H9 (cell line): ENCODE measurements at regions not wholly inside any gene's neighbourhood (a gene's known extent, or its start where the extent isn't known, plus 50 kb on each side); places are given as distances from the start of the nearest gene placed in this dataset.

Source experiments
- DNase-seq: peaks from one replicate; pipeline ENCODE4 v3.0.0-alpha.2; 2017
- H2AFZ ChIP-seq: one replicate; pipeline ENCODE4 v1.6.1; 2013; ENCODE audit warnings: mild to moderate bottlenecking, low read length, control low read depth, moderate library complexity
- H2AK5ac ChIP-seq: 2 replicates; pipeline ENCODE4 v1.6.1; 2013; ENCODE audit warnings: low read length, control low read depth, mixed read lengths; ENCODE audit not compliant: insufficient read length
- H2BK120ac ChIP-seq: one replicate; pipeline ENCODE4 v1.6.1; 2013; ENCODE audit warnings: low read depth, mild to moderate bottlenecking, low read length, control low read depth, inconsistent platforms; ENCODE audit not compliant: poor library complexity, severe bottlenecking
- H2BK12ac ChIP-seq: 2 replicates; pipeline ENCODE4 v1.6.1; 2013; ENCODE audit warnings: low read length, control low read depth, mixed read lengths, low read depth; ENCODE audit not compliant: insufficient read length
- H2BK15ac ChIP-seq: 2 replicates; pipeline ENCODE4 v1.6.1; 2013; ENCODE audit warnings: low read depth, low read length, control low read depth
- H2BK20ac ChIP-seq: one replicate; pipeline ENCODE4 v1.6.1; 2013; ENCODE audit warnings: low read depth, mild to moderate bottlenecking, low read length, control low read depth, inconsistent platforms; ENCODE audit not compliant: poor library complexity, severe bottlenecking
- H2BK5ac ChIP-seq: 2 replicates; pipeline ENCODE4 v1.6.1; 2013; ENCODE audit warnings: low read length, control low read depth, mixed read lengths; ENCODE audit not compliant: insufficient read length
- H3K14ac ChIP-seq: 2 replicates; pipeline ENCODE4 v1.6.1; 2013; ENCODE audit warnings: low read length, control low read depth; ENCODE audit not compliant: insufficient read depth
- H3K18ac ChIP-seq: 2 replicates; pipeline ENCODE4 v1.6.1; 2013; ENCODE audit warnings: low read depth, mild to moderate bottlenecking, mixed read lengths, low read length, control low read depth; ENCODE audit not compliant: insufficient read length
- H3K23ac ChIP-seq: 2 replicates; pipeline ENCODE4 v1.6.1; 2013; ENCODE audit warnings: low read length, control low read depth, mixed read lengths, low read depth; ENCODE audit not compliant: insufficient read length
- H3K23me2 ChIP-seq: 2 replicates; pipeline ENCODE4 v1.6.1; 2013; ENCODE audit warnings: low read depth, mild to moderate bottlenecking, mixed read lengths, low read length, control low read depth; ENCODE audit not compliant: insufficient read length, poor library complexity, severe bottlenecking
- H3K27ac ChIP-seq: 2 replicates; pipeline ENCODE4 v1.5.1; 2013; ENCODE audit warnings: low read length, control low read depth, mixed read lengths, low read depth; ENCODE audit not compliant: insufficient read length
- H3K27me3 ChIP-seq: 2 replicates; pipeline ENCODE4 v1.6.1; 2013; ENCODE audit warnings: low read length, control low read depth, inconsistent platforms; ENCODE audit not compliant: insufficient read depth
- H3K4ac ChIP-seq: 2 replicates; pipeline ENCODE4 v1.6.1; 2013; ENCODE audit warnings: low read depth, mild to moderate bottlenecking, control low read depth, inconsistent platforms, low read length, moderate library complexity
- H3K4me1 ChIP-seq: 2 replicates; pipeline ENCODE4 v1.6.1; 2013; ENCODE audit warnings: low read length, control low read depth, inconsistent platforms; ENCODE audit not compliant: insufficient read depth
- H3K4me2 ChIP-seq: 2 replicates; pipeline ENCODE4 v1.6.1; 2013; ENCODE audit warnings: low read length, control low read depth, mixed read lengths; ENCODE audit not compliant: insufficient read length, insufficient read depth
- H3K56ac ChIP-seq: 2 replicates; pipeline ENCODE4 v1.6.1; 2013; ENCODE audit warnings: low read depth, mild to moderate bottlenecking, mixed read lengths, low read length, control low read depth; ENCODE audit not compliant: insufficient read length
- H3K79me1 ChIP-seq: 2 replicates; pipeline ENCODE4 v1.6.1; 2013; ENCODE audit warnings: low read depth, mild to moderate bottlenecking, moderate library complexity, low read length, control low read depth, inconsistent platforms; ENCODE audit not compliant: insufficient read depth, poor library complexity, severe bottlenecking
- H3K79me2 ChIP-seq: 2 replicates; pipeline ENCODE4 v1.6.1; 2013; ENCODE audit warnings: low read length, control low read depth, inconsistent platforms; ENCODE audit not compliant: insufficient read depth
- H3K9ac ChIP-seq: 2 replicates; pipeline ENCODE4 v1.6.1; 2013; ENCODE audit warnings: low read length, control low read depth, mixed read lengths; ENCODE audit not compliant: insufficient read length; ENCODE audit errors: extremely low read depth
- H3K9me3 ChIP-seq: one replicate; pipeline ENCODE4 v1.6.1; 2013; ENCODE audit warnings: low read depth, low read length, inconsistent platforms; ENCODE audit not compliant: control insufficient read depth
- H3T11ph ChIP-seq: one replicate; pipeline ENCODE4 v1.6.1; 2013; ENCODE audit warnings: mild to moderate bottlenecking, low read length, control low read depth, inconsistent platforms
- H4K20me1 ChIP-seq: one replicate; pipeline ENCODE4 v1.6.1; 2013; ENCODE audit not compliant: control insufficient read depth, insufficient read length, insufficient read depth
- H4K5ac ChIP-seq: 2 replicates; pipeline ENCODE4 v1.6.1; 2013; ENCODE audit warnings: low read depth, mild to moderate bottlenecking, mixed read lengths, low read length, control low read depth; ENCODE audit not compliant: insufficient read length
- H4K8ac ChIP-seq: replicated peaks from 2 replicates; pipeline ENCODE4 v1.6.1; 2013; ENCODE audit warnings: low read length, control low read depth, mixed read lengths, low read depth; ENCODE audit not compliant: insufficient read length
- H4K91ac ChIP-seq: 2 replicates; pipeline ENCODE4 v1.6.1; 2013; ENCODE audit warnings: low read depth, mild to moderate bottlenecking, moderate library complexity, mixed read lengths, low read length, control low read depth; ENCODE audit not compliant: insufficient read length
- H3K27ac Mint-ChIP-seq, 3 experiments: 2 replicates in 2 of 3; 3 replicates in 1 of 3; pipeline ENCODE4 v1.8.0; 2020 to 2021; ENCODE audit warnings: mixed read lengths in 3 of 3, mild to moderate bottlenecking in 1 of 3, moderate library complexity in 1 of 3
- H3K27me3 Mint-ChIP-seq: 2 replicates; pipeline ENCODE4 v1.8.0; 2021; ENCODE audit warnings: low read depth, mild to moderate bottlenecking, moderate library complexity, mixed read lengths
- H3K36me3 Mint-ChIP-seq, 3 experiments: 2 replicates in 2 of 3; 3 replicates in 1 of 3; pipeline ENCODE4 v1.8.0; 2020 to 2021; ENCODE audit warnings: low read depth in 3 of 3, mixed read lengths in 3 of 3; ENCODE audit not compliant: insufficient read depth in 1 of 3
- H3K4me1 Mint-ChIP-seq, 2 experiments: 2 replicates each; pipeline ENCODE4 v1.8.0; 2020; ENCODE audit warnings: mixed read lengths in 2 of 2
- H3K4me3 Mint-ChIP-seq, 2 experiments: 2 replicates in 1 of 2; 3 replicates in 1 of 2; pipeline ENCODE4 v1.8.0; 2020 to 2021; ENCODE audit warnings: mild to moderate bottlenecking in 2 of 2, mixed read lengths in 2 of 2, moderate library complexity in 1 of 2
- H3K9me3 Mint-ChIP-seq, 2 experiments: 2 replicates in 1 of 2; 3 replicates in 1 of 2; pipeline ENCODE4 v1.8.0; 2020; ENCODE audit warnings: mild to moderate bottlenecking in 2 of 2, mixed read lengths in 2 of 2, moderate library complexity in 1 of 2
- WGBS: extraction: QIAGEN DNeasy Blood & Tissue Kit; methylation state at CpG from one replicate; pipeline ENCODE4 v1.1.7; 2013; ENCODE audit warnings: missing lambda C conversion rate, low lambda C conversion rate, mixed read lengths; ENCODE audit not compliant: insufficient read length; ENCODE audit errors: extremely low coverage; 5-methylcytosine and 5-hydroxymethylcytosine counted together
- TF ChIP-seq, protein P1 (sequence below): fragments of 200-600 bp; sonication (generic); conservative IDR thresholded peaks from 3 replicates; pipeline ENCODE4 v1.8.0; 2021; ENCODE audit warnings: antibody characterized with exemption, mild to moderate bottlenecking

DNA sequence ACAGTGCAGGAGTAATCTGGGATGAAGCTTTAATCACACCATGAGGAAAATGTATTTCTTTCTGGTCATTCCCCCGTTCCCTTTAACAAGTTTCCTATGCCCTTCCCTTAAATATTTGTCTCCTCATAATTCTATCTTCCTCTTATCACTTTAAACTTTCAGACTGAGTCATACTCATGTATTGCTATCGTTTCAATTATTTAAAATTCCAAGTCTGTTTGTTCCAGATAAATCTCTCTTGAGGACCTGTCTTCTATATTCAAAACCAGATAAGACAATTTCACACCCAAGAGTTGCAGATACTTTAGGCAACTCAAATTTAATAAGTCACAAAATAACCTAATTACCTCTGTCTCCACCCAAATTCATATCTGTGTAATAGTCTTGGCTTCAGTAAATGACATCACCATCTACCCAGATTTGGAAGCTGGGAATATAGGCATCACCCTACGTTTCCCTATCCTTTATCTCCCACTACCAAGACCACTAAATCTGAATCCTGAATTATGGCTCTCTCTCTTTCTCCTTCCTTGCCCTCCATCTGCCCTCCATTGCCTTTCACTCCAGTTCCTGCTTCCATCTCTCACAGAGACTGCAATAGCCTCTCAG lies 220.1 kb downstream of the PYDC2 start:
- Mint-ChIP-seq H3K27me3 (no peaks in the 10 kb centered on the region), H3K4me3 (no peak overlapping the region), H3K27ac (no peak overlapping the region), H3K4me1 (no peaks in the 10 kb centered on the region), H3K36me3 (no peaks in the 10 kb centered on the region), H3K9me3 (no peaks in the 10 kb centered on the region)
- Histone ChIP-seq H3K27ac (no peak overlapping the region), H2BK5ac (no peak overlapping the region), H2AFZ (no peak overlapping the region), H3K79me1 (no peaks in the 10 kb centered on the region), H3K18ac (no peak overlapping the region), H3K9ac (no peak overlapping the region), H2BK12ac (no peak overlapping the region), H3K23me2 (no peaks in the 10 kb centered on the region), H3K27me3 (no peaks in the 10 kb centered on the region), H4K5ac (no peak overlapping the region), H3K56ac (no peak overlapping the region), H2BK15ac (no peak overlapping the region), H3K9me3 (no peaks in the 10 kb centered on the region), H3K4ac (no peak overlapping the region), H3K14ac (no peak overlapping the region), H3K4me2 (no peak overlapping the region), H3T11ph (no peak overlapping the region), H4K20me1 (no peaks in the 10 kb centered on the region), H3K23ac (no peak overlapping the region), H4K91ac (no peak overlapping the region), H3K4me1 (no peaks in the 10 kb centered on the region), H2BK20ac (no peak overlapping the region), H2AK5ac (no peak overlapping the region), H2BK120ac (no peak overlapping the region), H3K79me2 (no peaks in the 10 kb centered on the region), H4K8ac (no peak overlapping the region)
- no CpG with 5 or more reads among the region's 3 CpGs for WGBS
- TF ChIP-seq, protein P1, sequence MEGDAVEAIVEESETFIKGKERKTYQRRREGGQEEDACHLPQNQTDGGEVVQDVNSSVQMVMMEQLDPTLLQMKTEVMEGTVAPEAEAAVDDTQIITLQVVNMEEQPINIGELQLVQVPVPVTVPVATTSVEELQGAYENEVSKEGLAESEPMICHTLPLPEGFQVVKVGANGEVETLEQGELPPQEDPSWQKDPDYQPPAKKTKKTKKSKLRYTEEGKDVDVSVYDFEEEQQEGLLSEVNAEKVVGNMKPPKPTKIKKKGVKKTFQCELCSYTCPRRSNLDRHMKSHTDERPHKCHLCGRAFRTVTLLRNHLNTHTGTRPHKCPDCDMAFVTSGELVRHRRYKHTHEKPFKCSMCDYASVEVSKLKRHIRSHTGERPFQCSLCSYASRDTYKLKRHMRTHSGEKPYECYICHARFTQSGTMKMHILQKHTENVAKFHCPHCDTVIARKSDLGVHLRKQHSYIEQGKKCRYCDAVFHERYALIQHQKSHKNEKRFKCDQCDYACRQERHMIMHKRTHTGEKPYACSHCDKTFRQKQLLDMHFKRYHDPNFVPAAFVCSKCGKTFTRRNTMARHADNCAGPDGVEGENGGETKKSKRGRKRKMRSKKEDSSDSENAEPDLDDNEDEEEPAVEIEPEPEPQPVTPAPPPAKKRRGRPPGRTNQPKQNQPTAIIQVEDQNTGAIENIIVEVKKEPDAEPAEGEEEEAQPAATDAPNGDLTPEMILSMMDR = no peak
- no peak for DNase-seq
